IMR-90 (cell line): ENCODE measurements at regions not wholly inside any gene's neighbourhood (a gene's known extent, or its start where the extent isn't known, plus 50 kb on each side); places are given as distances from the start of the nearest gene placed in this dataset.

Source experiments
- ATAC-seq: fragments of 200-7000 bp; cut with Tn5 transposase; 2 replicates; pipeline ENCODE4 v1.9.1; 2020; ENCODE audit warnings: low read depth, mild to moderate bottlenecking, moderate library complexity
- BruUV-seq: library from RNA; stranded (reverse); fragments of 400-500 nt; replicated peaks from 2 replicates; lab custom pipeline; 2021; lab: Mats Ljungman, UMichigan
- CTCF ChIA-PET: fragments of 300-600 bp; formaldehyde crosslinking; extraction: SDS; loops from one replicate; lab custom pipeline; 2021; ENCODE audit warnings: antibody characterized with exemption; lab: Yijun Ruan, JAX
- POLR2A ChIA-PET: fragments of 300-600 bp; sonication (Branson Sonifier 250); formaldehyde crosslinking; loops from one replicate; lab custom pipeline; 2022; ENCODE audit warnings: antibody characterized with exemption; ENCODE audit not compliant: unreplicated experiment; lab: Charles Lee
- DNase-seq: peaks from one replicate; pipeline ENCODE4 v3.0.0; 2013
- H2AFZ ChIP-seq: replicated peaks from 2 replicates; pipeline ENCODE3; 2013; ENCODE audit warnings: low read length, mild to moderate bottlenecking; ENCODE audit not compliant: poor library complexity
- H2AK5ac ChIP-seq: 2 replicates; pipeline ENCODE4 v1.6.1; 2013; ENCODE audit warnings: low read depth, low read length, inconsistent platforms
- H2AK9ac ChIP-seq: replicated peaks from 2 replicates; pipeline ENCODE3; 2013; ENCODE audit warnings: mild to moderate bottlenecking, low read depth, low read length, moderate library complexity; ENCODE audit not compliant: poor library complexity
- H2BK120ac ChIP-seq: 2 replicates; pipeline ENCODE4 v1.6.1; 2013; ENCODE audit warnings: low read depth, low read length, inconsistent platforms
- H2BK15ac ChIP-seq: 3 replicates; pipeline ENCODE4 v1.6.1; 2013; ENCODE audit warnings: low read depth, low read length, inconsistent platforms
- H2BK20ac ChIP-seq: 2 replicates; pipeline ENCODE4 v1.6.1; 2013; ENCODE audit warnings: low read depth, mild to moderate bottlenecking, inconsistent platforms, low read length, moderate library complexity
- H2BK5ac ChIP-seq: 2 replicates; pipeline ENCODE4 v1.6.1; 2013; ENCODE audit warnings: mild to moderate bottlenecking, low read depth, low read length, inconsistent platforms; ENCODE audit not compliant: poor library complexity, severe bottlenecking
- H3K14ac ChIP-seq: replicated peaks from 2 replicates; pipeline ENCODE4 v1.6.1; 2013; ENCODE audit warnings: low read depth, low read length, inconsistent platforms
- H3K18ac ChIP-seq: 2 replicates; pipeline ENCODE4 v1.6.1; 2013; ENCODE audit warnings: low read depth, low read length, control low read depth
- H3K23ac ChIP-seq: 2 replicates; pipeline ENCODE4 v1.6.1; 2013; ENCODE audit warnings: low read depth, low read length, inconsistent platforms
- H3K27ac ChIP-seq: 2 replicates; pipeline ENCODE4 v1.5.1; 2013; ENCODE audit warnings: mild to moderate bottlenecking, control low read depth, low read length; ENCODE audit not compliant: insufficient read depth
- H3K27me3 ChIP-seq: 2 replicates; pipeline ENCODE4 v1.6.1; 2013; ENCODE audit warnings: low read length; ENCODE audit not compliant: control insufficient read depth, insufficient read depth
- H3K36me3 ChIP-seq: 2 replicates; pipeline ENCODE4 v1.6.1; 2013; ENCODE audit warnings: low read length, mixed read lengths; ENCODE audit not compliant: control insufficient read depth, insufficient read depth
- H3K4ac ChIP-seq: 2 replicates; pipeline ENCODE4 v1.6.1; 2013; ENCODE audit warnings: low read depth, low read length, inconsistent platforms
- H3K4me1 ChIP-seq: 2 replicates; pipeline ENCODE4 v1.6.1; 2013; ENCODE audit warnings: low read length, mixed read lengths; ENCODE audit not compliant: control insufficient read depth, insufficient read depth
- H3K4me2 ChIP-seq: 2 replicates; pipeline ENCODE4 v1.6.1; 2013; ENCODE audit warnings: low read depth, mild to moderate bottlenecking, control low read depth, low read length, moderate library complexity
- H3K4me3 ChIP-seq: 2 replicates; pipeline ENCODE4 v1.5.1; 2013; ENCODE audit warnings: low read depth, mild to moderate bottlenecking, control low read depth, low read length, moderate library complexity; ENCODE audit not compliant: insufficient read depth
- H3K56ac ChIP-seq: 2 replicates; pipeline ENCODE4 v1.6.1; 2013; ENCODE audit warnings: low read length, inconsistent platforms; ENCODE audit not compliant: insufficient read depth; ENCODE audit errors: extremely low read depth
- H3K79me1 ChIP-seq, 2 experiments: 2 replicates each; pipeline ENCODE4 v1.6.1; 2013; ENCODE audit warnings: low read length in 2 of 2, inconsistent platforms in 1 of 2, low read depth in 1 of 2
- H3K9ac ChIP-seq: 2 replicates; pipeline ENCODE4 v1.6.1; 2013; ENCODE audit warnings: low read depth, low read length, control low read depth
- H3K9me1 ChIP-seq: 2 replicates; pipeline ENCODE4 v1.6.1; 2013; ENCODE audit warnings: low read length, inconsistent platforms; ENCODE audit not compliant: insufficient read depth
- H3K9me3 ChIP-seq: 2 replicates; pipeline ENCODE4 v1.6.1; 2013; ENCODE audit warnings: low read length; ENCODE audit not compliant: control insufficient read depth, insufficient read depth
- H4K20me1 ChIP-seq: 2 replicates; pipeline ENCODE4 v1.6.1; 2013; ENCODE audit warnings: low read length, inconsistent platforms; ENCODE audit not compliant: insufficient read depth
- H4K5ac ChIP-seq: 2 replicates; pipeline ENCODE4 v1.6.1; 2013; ENCODE audit warnings: mild to moderate bottlenecking, low read depth, low read length, control low read depth
- H4K8ac ChIP-seq, 2 experiments: 2 replicates each; pipeline ENCODE4 v1.6.1; 2013; ENCODE audit warnings: low read depth in 2 of 2, low read length in 2 of 2, control low read depth in 1 of 2, inconsistent platforms in 1 of 2
- H4K91ac ChIP-seq: 2 replicates; pipeline ENCODE4 v1.6.1; 2013; ENCODE audit warnings: low read depth, low read length, inconsistent platforms; ENCODE audit not compliant: insufficient read depth
- BHLHE40 ChIP-seq: fragments of 150-350 bp; IDR thresholded peaks from 2 replicates; pipeline ENCODE4 v1.6.1; 2016; ENCODE audit warnings: mild to moderate bottlenecking, low read depth, low read length
- CEBPB ChIP-seq: IDR thresholded peaks from 2 replicates; pipeline ENCODE4 v1.6.1; 2012; ENCODE audit warnings: low read depth, low read length, improper control_type of control experiment
- CHD1 ChIP-seq: IDR thresholded peaks from 2 replicates; pipeline ENCODE4 v1.6.1; 2012; ENCODE audit warnings: low read depth, low read length, improper control_type of control experiment
- FOS ChIP-seq: fragments of 150-350 bp; IDR thresholded peaks from 2 replicates; pipeline ENCODE4 v1.6.1; 2016; ENCODE audit warnings: low read depth, low read length
- MAFK ChIP-seq: IDR thresholded peaks from 2 replicates; pipeline ENCODE4 v1.6.1; 2012; ENCODE audit warnings: low read depth, low read length, improper control_type of control experiment
- MAZ ChIP-seq: IDR thresholded peaks from 2 replicates; pipeline ENCODE4 v1.6.1; 2012; ENCODE audit warnings: low read depth, mild to moderate bottlenecking, low read length, improper control_type of control experiment, moderate library complexity, borderline replicate concordance
- MXI1 ChIP-seq: IDR thresholded peaks from 2 replicates; pipeline ENCODE4 v1.6.1; 2012; ENCODE audit warnings: low read depth, mild to moderate bottlenecking, low read length, moderate library complexity, borderline replicate concordance
- NFE2L2 ChIP-seq: fragments of 150-350 bp; IDR thresholded peaks from 2 replicates; pipeline ENCODE4 v1.6.1; 2016; ENCODE audit warnings: low read depth, mild to moderate bottlenecking, low read length
- POLR2A ChIP-seq: IDR thresholded peaks from 2 replicates; pipeline ENCODE4 v1.6.1; 2012; ENCODE audit warnings: mild to moderate bottlenecking, low read depth, low read length
- RAD21 ChIP-seq: IDR thresholded peaks from 2 replicates; pipeline ENCODE4 v1.6.1; 2012; ENCODE audit warnings: low read length, improper control_type of control experiment
- RCOR1 ChIP-seq: IDR thresholded peaks from 2 replicates; pipeline ENCODE4 v1.6.1; 2012; ENCODE audit warnings: mild to moderate bottlenecking, low read length, improper control_type of control experiment; ENCODE audit not compliant: insufficient replicate concordance
- RFX5 ChIP-seq: IDR thresholded peaks from 2 replicates; pipeline ENCODE4 v1.8.0; 2012; ENCODE audit warnings: low read depth, mild to moderate bottlenecking, low read length, moderate library complexity
- SMC3 ChIP-seq: fragments of 150-350 bp; IDR thresholded peaks from 2 replicates; pipeline ENCODE4 v1.6.1; 2016; ENCODE audit warnings: low read depth, mild to moderate bottlenecking, antibody characterized with exemption, low read length, moderate library complexity
- WGBS, 2 experiments: methylation state at CpG; one replicate each; pipeline versions ENCODE4 v1.1.5 to v1.1.7; 2013; ENCODE audit warnings: missing lambda C conversion rate in 2 of 2; ENCODE audit not compliant: insufficient read length in 1 of 2; ENCODE audit errors: extremely low coverage in 2 of 2; 5-methylcytosine and 5-hydroxymethylcytosine counted together
- dilution Hi-C: fragments of 300-500 bp; cut with HindIII; formaldehyde crosslinking; loops from one replicate; pipeline ENCODE4 v1.14.3; 2018; ENCODE audit warnings: low sequenced_read_pairs; ENCODE audit not compliant: unreplicated experiment
- in situ Hi-C: fragments of 300-500 bp; cut with MboI; formaldehyde crosslinking; loops from 3 replicates; pipeline ENCODE4 v1.14.3; 2019; ENCODE audit warnings: low sequenced_read_pairs, inconsistent platforms, mixed read lengths
- intact Hi-C: fragments of 100-400 bp; cut with micrococcal nuclease; formaldehyde crosslinking; loops from 2 replicates; pipeline ENCODE4 v1.10.0; 2022
- TF ChIP-seq, protein P1 (sequence below): fragments of 150-350 bp; IDR thresholded peaks from 2 replicates; pipeline ENCODE4 v1.6.1; 2016; ENCODE audit warnings: low read depth, mild to moderate bottlenecking, low read length, moderate library complexity, borderline replicate concordance
- TF ChIP-seq, protein P2 (sequence below): conservative IDR thresholded peaks from 2 replicates; pipeline ENCODE4 v1.5.1; 2012; ENCODE audit warnings: mild to moderate bottlenecking, low read depth, low read length, improper control_type of control experiment
- TF ChIP-seq, protein P3 (sequence below): fragments of 150-350 bp; IDR thresholded peaks from 2 replicates; pipeline ENCODE4 v1.6.1; 2017; ENCODE audit warnings: mild to moderate bottlenecking, antibody characterized with exemption, low read length, low read depth

DNA sequence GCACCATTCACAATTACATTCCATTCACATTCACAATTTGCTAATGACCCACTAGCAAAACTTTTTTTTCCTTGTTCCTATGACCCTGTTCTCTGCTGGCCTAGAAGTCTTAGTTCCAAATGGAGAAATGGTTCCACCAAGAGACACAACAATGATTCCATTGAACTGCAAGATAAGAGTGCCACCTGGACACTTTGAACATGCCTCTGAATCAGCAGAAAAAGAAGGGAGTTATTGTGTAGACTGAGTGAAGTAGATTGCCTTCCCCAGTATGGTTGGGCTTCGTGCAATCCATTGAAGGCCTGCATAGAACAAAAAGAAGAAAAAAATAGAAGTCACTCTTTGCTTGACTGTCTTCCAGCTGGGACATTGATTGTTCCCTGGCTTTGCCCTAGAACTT is 133.8 kb upstream of the PMCH start:
- Histone ChIP-seq H3K27ac (no peak overlapping the region), H4K91ac (no peak overlapping the region), H3K36me3 (no peaks in the 10 kb centered on the region), H3K9me3 (no peaks in the 10 kb centered on the region), H3K27me3 (no peaks in the 10 kb centered on the region), H2BK5ac (no peak overlapping the region), H3K14ac (no peak overlapping the region), H4K8ac (no peak overlapping the region), H3K9ac (no peak overlapping the region), H2BK120ac (no peak overlapping the region), H2AK9ac (no peak overlapping the region), H3K79me1 (no peaks in the 10 kb centered on the region), H3K4me3 (no peak overlapping the region), H3K56ac (no peak overlapping the region), H3K18ac (no peak overlapping the region), H2AK5ac (no peak overlapping the region), H3K4me1 (no peaks in the 10 kb centered on the region), H2BK20ac (no peak overlapping the region), H2AFZ (no peak overlapping the region), H4K20me1 (no peaks in the 10 kb centered on the region), H3K4me2 (no peak overlapping the region), H3K4ac (no peak overlapping the region), H3K23ac (no peak overlapping the region), H3K9me1 (no peaks in the 10 kb centered on the region), H4K5ac (no peak overlapping the region), H2BK15ac (no peak overlapping the region)
- dilution Hi-C loops (no loop called here), in situ Hi-C loops (no loop called here), intact Hi-C loops (no loop called here)
- no TSS peak for BruUV-seq
- WGBS, 2 experiments: no CpG with 5 or more reads among the region's 1 CpG
- no peak for ATAC-seq
- no peak for DNase-seq
- ChIA-PET CTCF (no interaction called here), POLR2A (no interaction called here)
- TF ChIP-seq NFE2L2: no peak
- TF ChIP-seq CEBPB: no peak
- TF ChIP-seq MXI1: no peak
- no peak for TF ChIP-seq BHLHE40
- no peak for TF ChIP-seq MAFK
- no peak for TF ChIP-seq FOS
- no peak for TF ChIP-seq RCOR1
- TF ChIP-seq, protein P1, sequence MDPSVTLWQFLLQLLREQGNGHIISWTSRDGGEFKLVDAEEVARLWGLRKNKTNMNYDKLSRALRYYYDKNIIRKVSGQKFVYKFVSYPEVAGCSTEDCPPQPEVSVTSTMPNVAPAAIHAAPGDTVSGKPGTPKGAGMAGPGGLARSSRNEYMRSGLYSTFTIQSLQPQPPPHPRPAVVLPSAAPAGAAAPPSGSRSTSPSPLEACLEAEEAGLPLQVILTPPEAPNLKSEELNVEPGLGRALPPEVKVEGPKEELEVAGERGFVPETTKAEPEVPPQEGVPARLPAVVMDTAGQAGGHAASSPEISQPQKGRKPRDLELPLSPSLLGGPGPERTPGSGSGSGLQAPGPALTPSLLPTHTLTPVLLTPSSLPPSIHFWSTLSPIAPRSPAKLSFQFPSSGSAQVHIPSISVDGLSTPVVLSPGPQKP: no peak
- no peak for TF ChIP-seq SMC3
- TF ChIP-seq RAD21: no peak
- TF ChIP-seq, protein P2, sequence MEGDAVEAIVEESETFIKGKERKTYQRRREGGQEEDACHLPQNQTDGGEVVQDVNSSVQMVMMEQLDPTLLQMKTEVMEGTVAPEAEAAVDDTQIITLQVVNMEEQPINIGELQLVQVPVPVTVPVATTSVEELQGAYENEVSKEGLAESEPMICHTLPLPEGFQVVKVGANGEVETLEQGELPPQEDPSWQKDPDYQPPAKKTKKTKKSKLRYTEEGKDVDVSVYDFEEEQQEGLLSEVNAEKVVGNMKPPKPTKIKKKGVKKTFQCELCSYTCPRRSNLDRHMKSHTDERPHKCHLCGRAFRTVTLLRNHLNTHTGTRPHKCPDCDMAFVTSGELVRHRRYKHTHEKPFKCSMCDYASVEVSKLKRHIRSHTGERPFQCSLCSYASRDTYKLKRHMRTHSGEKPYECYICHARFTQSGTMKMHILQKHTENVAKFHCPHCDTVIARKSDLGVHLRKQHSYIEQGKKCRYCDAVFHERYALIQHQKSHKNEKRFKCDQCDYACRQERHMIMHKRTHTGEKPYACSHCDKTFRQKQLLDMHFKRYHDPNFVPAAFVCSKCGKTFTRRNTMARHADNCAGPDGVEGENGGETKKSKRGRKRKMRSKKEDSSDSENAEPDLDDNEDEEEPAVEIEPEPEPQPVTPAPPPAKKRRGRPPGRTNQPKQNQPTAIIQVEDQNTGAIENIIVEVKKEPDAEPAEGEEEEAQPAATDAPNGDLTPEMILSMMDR: no peak
- TF ChIP-seq, protein P3, sequence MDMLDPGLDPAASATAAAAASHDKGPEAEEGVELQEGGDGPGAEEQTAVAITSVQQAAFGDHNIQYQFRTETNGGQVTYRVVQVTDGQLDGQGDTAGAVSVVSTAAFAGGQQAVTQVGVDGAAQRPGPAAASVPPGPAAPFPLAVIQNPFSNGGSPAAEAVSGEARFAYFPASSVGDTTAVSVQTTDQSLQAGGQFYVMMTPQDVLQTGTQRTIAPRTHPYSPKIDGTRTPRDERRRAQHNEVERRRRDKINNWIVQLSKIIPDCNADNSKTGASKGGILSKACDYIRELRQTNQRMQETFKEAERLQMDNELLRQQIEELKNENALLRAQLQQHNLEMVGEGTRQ: no peak
- no peak for TF ChIP-seq MAZ
- TF ChIP-seq CHD1: no peak
- TF ChIP-seq RFX5: no peak
- TF ChIP-seq POLR2A: no peak
